SK-N-SH (cell line): ENCODE measurements at regions not wholly inside any gene's neighbourhood (a gene's known extent, or its start where the extent isn't known, plus 50 kb on each side); places are given as distances from the start of the nearest gene placed in this dataset.

Experiments
- TF ChIP-seq, protein P1 (sequence below): fragments of 200-600 bp; sonication (generic); IDR thresholded peaks from 2 replicates; pipeline ENCODE4 v1.6.1; 2017; ENCODE audit warnings: antibody characterized with exemption, mild to moderate bottlenecking, moderate library complexity
- TF ChIP-seq, protein P2 (sequence below): IDR thresholded peaks from 2 replicates; pipeline ENCODE4 v1.6.1; 2012; ENCODE audit warnings: mild to moderate bottlenecking, low read depth, low read length, moderate library complexity

DNA sequence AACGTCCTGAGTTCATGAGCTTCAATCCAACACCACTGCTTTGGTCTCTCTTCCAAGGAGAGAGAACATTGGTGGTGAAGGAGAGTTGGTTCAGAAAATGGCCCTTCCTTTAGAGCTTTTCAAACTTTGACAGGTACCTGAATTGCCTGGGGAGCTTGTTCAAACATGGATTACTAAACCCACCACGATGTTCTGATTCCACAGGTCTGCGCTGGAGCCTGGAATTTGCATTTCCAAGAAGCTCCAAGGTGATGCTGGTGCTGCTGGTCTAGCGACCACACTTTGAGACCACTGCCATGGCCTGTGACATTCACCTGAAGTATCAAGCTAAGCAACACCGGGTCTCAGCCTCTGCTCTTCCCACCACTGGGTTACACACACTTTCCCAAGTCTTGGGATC, 60.2 kb downstream of the GSX1 start:
- TF ChIP-seq, protein P1, sequence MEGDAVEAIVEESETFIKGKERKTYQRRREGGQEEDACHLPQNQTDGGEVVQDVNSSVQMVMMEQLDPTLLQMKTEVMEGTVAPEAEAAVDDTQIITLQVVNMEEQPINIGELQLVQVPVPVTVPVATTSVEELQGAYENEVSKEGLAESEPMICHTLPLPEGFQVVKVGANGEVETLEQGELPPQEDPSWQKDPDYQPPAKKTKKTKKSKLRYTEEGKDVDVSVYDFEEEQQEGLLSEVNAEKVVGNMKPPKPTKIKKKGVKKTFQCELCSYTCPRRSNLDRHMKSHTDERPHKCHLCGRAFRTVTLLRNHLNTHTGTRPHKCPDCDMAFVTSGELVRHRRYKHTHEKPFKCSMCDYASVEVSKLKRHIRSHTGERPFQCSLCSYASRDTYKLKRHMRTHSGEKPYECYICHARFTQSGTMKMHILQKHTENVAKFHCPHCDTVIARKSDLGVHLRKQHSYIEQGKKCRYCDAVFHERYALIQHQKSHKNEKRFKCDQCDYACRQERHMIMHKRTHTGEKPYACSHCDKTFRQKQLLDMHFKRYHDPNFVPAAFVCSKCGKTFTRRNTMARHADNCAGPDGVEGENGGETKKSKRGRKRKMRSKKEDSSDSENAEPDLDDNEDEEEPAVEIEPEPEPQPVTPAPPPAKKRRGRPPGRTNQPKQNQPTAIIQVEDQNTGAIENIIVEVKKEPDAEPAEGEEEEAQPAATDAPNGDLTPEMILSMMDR, result no peak
- TF ChIP-seq, protein P2, sequence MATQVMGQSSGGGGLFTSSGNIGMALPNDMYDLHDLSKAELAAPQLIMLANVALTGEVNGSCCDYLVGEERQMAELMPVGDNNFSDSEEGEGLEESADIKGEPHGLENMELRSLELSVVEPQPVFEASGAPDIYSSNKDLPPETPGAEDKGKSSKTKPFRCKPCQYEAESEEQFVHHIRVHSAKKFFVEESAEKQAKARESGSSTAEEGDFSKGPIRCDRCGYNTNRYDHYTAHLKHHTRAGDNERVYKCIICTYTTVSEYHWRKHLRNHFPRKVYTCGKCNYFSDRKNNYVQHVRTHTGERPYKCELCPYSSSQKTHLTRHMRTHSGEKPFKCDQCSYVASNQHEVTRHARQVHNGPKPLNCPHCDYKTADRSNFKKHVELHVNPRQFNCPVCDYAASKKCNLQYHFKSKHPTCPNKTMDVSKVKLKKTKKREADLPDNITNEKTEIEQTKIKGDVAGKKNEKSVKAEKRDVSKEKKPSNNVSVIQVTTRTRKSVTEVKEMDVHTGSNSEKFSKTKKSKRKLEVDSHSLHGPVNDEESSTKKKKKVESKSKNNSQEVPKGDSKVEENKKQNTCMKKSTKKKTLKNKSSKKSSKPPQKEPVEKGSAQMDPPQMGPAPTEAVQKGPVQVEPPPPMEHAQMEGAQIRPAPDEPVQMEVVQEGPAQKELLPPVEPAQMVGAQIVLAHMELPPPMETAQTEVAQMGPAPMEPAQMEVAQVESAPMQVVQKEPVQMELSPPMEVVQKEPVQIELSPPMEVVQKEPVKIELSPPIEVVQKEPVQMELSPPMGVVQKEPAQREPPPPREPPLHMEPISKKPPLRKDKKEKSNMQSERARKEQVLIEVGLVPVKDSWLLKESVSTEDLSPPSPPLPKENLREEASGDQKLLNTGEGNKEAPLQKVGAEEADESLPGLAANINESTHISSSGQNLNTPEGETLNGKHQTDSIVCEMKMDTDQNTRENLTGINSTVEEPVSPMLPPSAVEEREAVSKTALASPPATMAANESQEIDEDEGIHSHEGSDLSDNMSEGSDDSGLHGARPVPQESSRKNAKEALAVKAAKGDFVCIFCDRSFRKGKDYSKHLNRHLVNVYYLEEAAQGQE, result no peak
